Spleen (tissue), 7 donors: ENCODE measurements at regions not wholly inside any gene's neighbourhood (a gene's known extent, or its start where the extent isn't known, plus 50 kb on each side); places are given as distances from the start of the nearest gene placed in this dataset.

Source experiments
- CTCF ChIP-seq, 11 experiments: fragments of 200-600 bp in 7 of 11; fragments of 450-650 bp in 4 of 11; sonication (generic) in 4 of 11; IDR thresholded peaks in 8 of 11; conservative IDR thresholded peaks in 3 of 11; 1 replicate in 7 of 11; 2 replicates in 4 of 11; pipeline versions ENCODE4 v1.4.0 to v1.8.0; 2016 to 2021; ENCODE audit warnings: antibody characterized with exemption in 11 of 11, inconsistent platforms in 4 of 11, mild to moderate bottlenecking in 1 of 11
- POLR2AphosphoS5 ChIP-seq, 3 donors: sonication (generic); formaldehyde crosslinking; IDR thresholded peaks; one replicate each; pipeline ENCODE4 v1.5.1; 2017; ENCODE audit warnings: antibody characterized with exemption in 3 of 3
- donor health status: DM: no; HTN: no; CAD: no; lungs with moderate emphysema.
- donor health status: DM: no; HTN: no; CAD: no.
- donor health status: DM: no; HTN: no; CAD: no.

- TF ChIP-seq CTCF (IDR thresholded peaks at IDR 0.05 in 8 of 11, conservative IDR thresholded peaks at IDR 0.05 in 3 of 11) (no peak), POLR2AphosphoS5 (IDR thresholded peaks at IDR 0.05) (no peak)
These were observed 102.7 kb downstream of the PLXNA1 start for GRCh38 chr3:127085576-127085975.
